Stomach (tissue), 8 donors: ENCODE measurements at regions not wholly inside any gene's neighbourhood (a gene's known extent, or its start where the extent isn't known, plus 50 kb on each side); places are given as distances from the start of the nearest gene placed in this dataset.

Experiments
- DNase-seq, 2 donors: peaks; one replicate each; pipeline versions ENCODE4 v3.0.0 to v3.0.0-alpha.2; 2013 to 2019
- H3K27ac ChIP-seq, 5 donors: fragments of 200-600 bp in 4 of 5; sonication (generic) in 4 of 5; one replicate each; pipeline ENCODE4 v1.5.1; 2013 to 2019; ENCODE audit warnings: mild to moderate bottlenecking in 1 of 5, moderate library complexity in 1 of 5
- H3K27me3 ChIP-seq, 3 donors: fragments of 200-600 bp; sonication (generic); one replicate each; pipeline ENCODE4 v1.5.1; 2017 to 2019; ENCODE audit warnings: mixed run types in 1 of 3
- H3K36me3 ChIP-seq, 4 donors: fragments of 200-600 bp; sonication (generic); 1 replicate in 3 of 4; 2 replicates in 1 of 4; pipeline ENCODE4 v1.5.1; 2016 to 2019
- H3K4me1 ChIP-seq, 4 donors: fragments of 200-600 bp; sonication (generic); one replicate each; pipeline ENCODE4 v1.5.1; 2016 to 2019
- H3K4me3 ChIP-seq, 4 donors: fragments of 200-600 bp; sonication (generic) in 3 of 4; one replicate each; pipeline ENCODE4 v1.5.1; 2016 to 2019; ENCODE audit warnings: mild to moderate bottlenecking in 1 of 4
- H3K9me3 ChIP-seq, 4 donors: fragments of 200-600 bp; sonication (generic); one replicate each; pipeline ENCODE4 v1.5.1; 2016 to 2019
- CTCF ChIP-seq, 7 experiments: fragments of 450-650 bp in 4 of 7; fragments of 200-600 bp in 3 of 7; sonication (generic) in 3 of 7; IDR thresholded peaks; one replicate each; pipeline ENCODE4 v1.5.1; 2016 to 2019; ENCODE audit warnings: antibody characterized with exemption in 7 of 7, control low read depth in 2 of 7, mild to moderate bottlenecking in 1 of 7
- EP300 ChIP-seq: sonication (generic); formaldehyde crosslinking; IDR thresholded peaks from one replicate; pipeline ENCODE4 v1.6.1; 2017; ENCODE audit warnings: antibody characterized with exemption
- POLR2A ChIP-seq, 4 donors: fragments of 450-650 bp; IDR thresholded peaks; one replicate each; pipeline ENCODE4 v1.6.1; 2016; ENCODE audit warnings: antibody characterized with exemption in 4 of 4, control low read depth in 2 of 4, mild to moderate bottlenecking in 1 of 4, moderate library complexity in 1 of 4
- POLR2AphosphoS5 ChIP-seq, 3 donors: sonication (generic); formaldehyde crosslinking; IDR thresholded peaks; one replicate each; pipeline ENCODE4 v1.6.1; 2016; ENCODE audit warnings: antibody characterized with exemption in 3 of 3
- WGBS, 5 donors: extraction: QIAGEN DNeasy Blood & Tissue Kit in 3 of 5; methylation state at CpG; one replicate each; pipeline versions ENCODE4 v1.1.5 to v1.1.7; 2013 to 2018; 5-methylcytosine and 5-hydroxymethylcytosine counted together
- intact Hi-C: fragments of 100-400 bp; cut with DNase I; formaldehyde crosslinking; loops from one replicate; pipeline ENCODE4 v1.15.1; 2023; ENCODE audit warnings: low total_unique reads
- donor health status: healthy with polysubstance abuse.
- donor health status: Bipolar disorder and iron deficiency.
- donor health status: healthy.

- H3K27ac ChIP-seq = no peak overlapping the region
- no peaks in the 10 kb centered on the region for H3K4me1 ChIP-seq
- no peak overlapping the region for H3K4me3 ChIP-seq
- H3K9me3 ChIP-seq = peaks cover 11 to 22% (median 19%) of the 10 kb centered on the region in 4 donors
- peak in 1 of 2 donors; percentile 83 for DNase-seq
- H3K36me3 ChIP-seq = no peaks in the 10 kb centered on the region
- 50 to 76% (median 63%) methylated on average over 9 of the region's 9 CpGs for WGBS, 5 donors
- no peak for TF ChIP-seq POLR2A (IDR thresholded peaks at IDR 0.05)
- peak in 1 of 3 donors; percentile 3 for TF ChIP-seq POLR2AphosphoS5 (IDR thresholded peaks at IDR 0.05)
- H3K27me3 ChIP-seq = peaks cover 0 to 7% (median 0%) of the 10 kb centered on the region in 3 donors
- intact Hi-C loops = no loop called here
These were observed 128.4 kb upstream of the PPP2R2D start for GRCh38 chr10:131772441-131772840.

- no peak overlapping the region for H3K4me3 ChIP-seq
- intact Hi-C loops = no loop called here
- no peak for DNase-seq
- peaks cover 22 to 34% (median 32%) of the 10 kb centered on the region in 4 donors for H3K9me3 ChIP-seq
- H3K36me3 ChIP-seq = no peaks in the 10 kb centered on the region
- TF ChIP-seq POLR2AphosphoS5 (IDR thresholded peaks at IDR 0.05) (no peak), EP300 (no peak), POLR2A (IDR thresholded peaks at IDR 0.05) (no peak), CTCF (IDR thresholded peaks at IDR 0.05) (no peak)
- H3K27ac ChIP-seq = no peak overlapping the region
- WGBS, 5 donors = 65 to 73% (median 70%) methylated on average over 34 of the region's 34 CpGs
- H3K4me1 ChIP-seq = no peaks in the 10 kb centered on the region
- peaks cover 0 to 7% (median 0%) of the 10 kb centered on the region in 3 donors for H3K27me3 ChIP-seq
These were observed 127.2 kb upstream of the PPP2R2D start for GRCh38 chr10:131773370-131774343.

GRCh38 chr10:131774681-131775085 is 126.1 kb upstream of the PPP2R2D start:
- H3K36me3 ChIP-seq = no peaks in the 10 kb centered on the region
- no peaks in the 10 kb centered on the region for H3K4me1 ChIP-seq
- peak in 1 of 2 donors; percentile 17 for DNase-seq
- intact Hi-C loops = no loop called here
- no peak overlapping the region for H3K27ac ChIP-seq
- H3K4me3 ChIP-seq = no peak overlapping the region
- peaks cover 24 to 43% (median 36%) of the 10 kb centered on the region in 4 donors for H3K9me3 ChIP-seq
- TF ChIP-seq POLR2A (IDR thresholded peaks at IDR 0.05) = no peak
- no peak for TF ChIP-seq EP300
- no peak for TF ChIP-seq POLR2AphosphoS5 (IDR thresholded peaks at IDR 0.05)
- TF ChIP-seq CTCF (IDR thresholded peaks at IDR 0.05) = no peak
- peaks cover 0 to 7% (median 0%) of the 10 kb centered on the region in 3 donors for H3K27me3 ChIP-seq
- WGBS, 5 donors = 82 to 93% (median 88%) methylated on average over 12 to 17 of the region's 17 CpGs

- 73 to 78% (median 76%) methylated on average over 16 of the region's 16 CpGs for WGBS, 5 donors
- Histone ChIP-seq H3K4me3 (no peak overlapping the region), H3K27me3 (peaks cover 0 to 7% (median 0%) of the 10 kb centered on the region in 3 donors), H3K36me3 (no peaks in the 10 kb centered on the region), H3K4me1 (no peaks in the 10 kb centered on the region), H3K9me3 (peaks cover 24 to 50% (median 36%) of the 10 kb centered on the region in 4 donors), H3K27ac (no peak overlapping the region)
- no peak for TF ChIP-seq POLR2AphosphoS5 (IDR thresholded peaks at IDR 0.05)
- TF ChIP-seq CTCF (IDR thresholded peaks at IDR 0.05) = no peak
- TF ChIP-seq EP300 = no peak
- TF ChIP-seq POLR2A (IDR thresholded peaks at IDR 0.05) = no peak
- intact Hi-C loops = no loop called here
- peak in 1 of 2 donors; percentile 9 for DNase-seq
These were observed 125.4 kb upstream of the PPP2R2D start for GRCh38 chr10:131775433-131775832.
